Right lobe of liver (tissue), 4 donors: ENCODE measurements at regions not wholly inside any gene's neighbourhood (a gene's known extent, or its start where the extent isn't known, plus 50 kb on each side); places are given as distances from the start of the nearest gene placed in this dataset.

ENCODE experiments used
- CTCF ChIP-seq, 4 donors: fragments of 200-600 bp in 3 of 4; fragments of 450-650 bp in 1 of 4; IDR thresholded peaks; one replicate each; pipeline versions ENCODE4 v1.5.1 to v1.8.0; 2016 to 2022; ENCODE audit warnings: antibody characterized with exemption in 4 of 4, mild to moderate bottlenecking in 2 of 4
- POLR2A ChIP-seq: fragments of 450-650 bp; IDR thresholded peaks from one replicate; pipeline ENCODE4 v1.6.1; 2017; ENCODE audit warnings: antibody characterized with exemption, mild to moderate bottlenecking
- donor health status: DM: no; HTN: no; CAD: no.
- donor health status: DM: no; HTN: no; CAD: no.
- donor health status: DM: no; HTN: yes; CAD: no.

GRCh38 chr2:194380011-194380410, 1277.0 kb upstream of the SLC39A10 start:
- TF ChIP-seq CTCF (IDR thresholded peaks at IDR 0.05): no peak
- TF ChIP-seq POLR2A: no peak
